GM23338 (cell line): ENCODE measurements at regions not wholly inside any gene's neighbourhood (a gene's known extent, or its start where the extent isn't known, plus 50 kb on each side); places are given as distances from the start of the nearest gene placed in this dataset.

ENCODE experiments used
- ATAC-seq: fragments of 200-7000 bp; cut with Tn5 transposase; 3 replicates; pipeline ENCODE4 v1.9.1; 2020
- DNase-seq: peaks from one replicate; pipeline ENCODE4 v3.0.0-alpha.2; 2015; ENCODE audit warnings: low spot score
- H2AFZ ChIP-seq: fragments of 200-600 bp; sonication (generic); 2 replicates; pipeline ENCODE4 v1.8.0; 2016; ENCODE audit warnings: antibody characterized with exemption, mild to moderate bottlenecking, moderate library complexity
- H3F3A ChIP-seq: fragments of 200-600 bp; sonication (generic); replicated peaks from 2 replicates; pipeline ENCODE4 v1.8.0; 2017; ENCODE audit warnings: antibody characterized with exemption, mixed run types, low read depth
- H3K27ac ChIP-seq: fragments of 200-600 bp; sonication (generic); 2 replicates; pipeline ENCODE4 v1.6.1; 2016; ENCODE audit warnings: low read depth
- H3K27me3 ChIP-seq: fragments of 200-600 bp; sonication (generic); 2 replicates; pipeline ENCODE4 v1.8.0; 2016; ENCODE audit warnings: mild to moderate bottlenecking, mixed run types, moderate library complexity; ENCODE audit not compliant: insufficient read depth
- H3K36me3 ChIP-seq: fragments of 200-600 bp; sonication (generic); 2 replicates; pipeline ENCODE4 v1.8.0; 2016; ENCODE audit warnings: mild to moderate bottlenecking; ENCODE audit not compliant: insufficient read depth
- H3K4me1 ChIP-seq: fragments of 200-600 bp; sonication (generic); 2 replicates; pipeline ENCODE4 v1.8.0; 2016; ENCODE audit warnings: mild to moderate bottlenecking, moderate library complexity; ENCODE audit not compliant: insufficient read depth
- H3K4me2 ChIP-seq: fragments of 200-600 bp; sonication (generic); 2 replicates; pipeline ENCODE4 v1.7.1; 2017; ENCODE audit warnings: mixed run types
- H3K4me3 ChIP-seq: fragments of 200-600 bp; sonication (generic); 2 replicates; pipeline ENCODE4 v1.6.1; 2016; ENCODE audit warnings: mixed run types
- H3K79me2 ChIP-seq: fragments of 200-600 bp; sonication (generic); replicated peaks from 2 replicates; pipeline ENCODE4 v1.8.0; 2017; ENCODE audit warnings: mild to moderate bottlenecking; ENCODE audit not compliant: insufficient read depth
- H3K9me2 ChIP-seq: fragments of 200-600 bp; sonication (generic); 2 replicates; pipeline ENCODE4 v1.8.0; 2017; ENCODE audit not compliant: insufficient read depth
- H4K20me1 ChIP-seq: fragments of 200-600 bp; sonication (generic); replicated peaks from 2 replicates; pipeline ENCODE4 v1.8.0; 2017; ENCODE audit warnings: mild to moderate bottlenecking; ENCODE audit not compliant: insufficient read depth
- H3K27ac Mint-ChIP-seq: 2 replicates; pipeline ENCODE4 v1.8.0; 2020; ENCODE audit warnings: inconsistent platforms, mild to moderate bottlenecking, moderate library complexity, mixed read lengths
- H3K27me3 Mint-ChIP-seq: 3 replicates; pipeline ENCODE4 v1.8.0; 2022; ENCODE audit warnings: low read depth, mild to moderate bottlenecking, moderate library complexity, mixed read lengths, inconsistent platforms; ENCODE audit not compliant: insufficient read depth, poor library complexity
- H3K36me3 Mint-ChIP-seq: 3 replicates; pipeline ENCODE4 v1.8.0; 2021; ENCODE audit warnings: low read depth, mild to moderate bottlenecking, inconsistent platforms, moderate library complexity, mixed read lengths
- H3K4me1 Mint-ChIP-seq: 3 replicates; pipeline ENCODE4 v1.8.0; 2020; ENCODE audit warnings: mild to moderate bottlenecking, inconsistent platforms, mixed read lengths
- H3K4me3 Mint-ChIP-seq: 3 replicates; pipeline ENCODE4 v1.8.0; 2021; ENCODE audit warnings: moderate library complexity, mild to moderate bottlenecking, inconsistent platforms, mixed read lengths
- H3K9me3 Mint-ChIP-seq: 3 replicates; pipeline ENCODE4 v1.8.0; 2020; ENCODE audit warnings: moderate library complexity, mild to moderate bottlenecking, inconsistent platforms, mixed read lengths
- CREB1 ChIP-seq: fragments of 250-450 bp; sonication (Bioruptor Pico); IDR thresholded peaks from 2 replicates; pipeline ENCODE4 v1.5.0; 2020; ENCODE audit warnings: low read depth, mild to moderate bottlenecking, moderate library complexity
- EZH2 ChIP-seq: fragments of 200-600 bp; sonication (generic); IDR thresholded peaks from one replicate; pipeline ENCODE4 v1.8.0; 2017; ENCODE audit warnings: antibody characterized with exemption, mild to moderate bottlenecking, low read depth; ENCODE audit not compliant: unreplicated experiment
- JUNB ChIP-seq: IDR thresholded peaks from one replicate; pipeline ENCODE4 v1.6.1; 2016; ENCODE audit warnings: antibody characterized with exemption; ENCODE audit not compliant: unreplicated experiment
- NANOG ChIP-seq: IDR thresholded peaks from 2 replicates; pipeline ENCODE4 v1.6.1; 2016; ENCODE audit warnings: antibody characterized with exemption, borderline replicate concordance
- POLR2AphosphoS5 ChIP-seq: IDR thresholded peaks from 2 replicates; pipeline ENCODE4 v1.6.1; 2016; ENCODE audit warnings: antibody characterized with exemption, low read depth
- REST ChIP-seq: IDR thresholded peaks from one replicate; pipeline ENCODE4 v1.6.1; 2018; ENCODE audit warnings: antibody characterized with exemption; ENCODE audit not compliant: unreplicated experiment
- STAT1 ChIP-seq: IDR thresholded peaks from one replicate; pipeline ENCODE4 v1.6.1; 2016; ENCODE audit warnings: antibody characterized with exemption; ENCODE audit not compliant: unreplicated experiment
- ZNF114 ChIP-seq: fragments of 250-450 bp; sonication (Bioruptor Pico); IDR thresholded peaks from 2 replicates; pipeline ENCODE4 v1.5.0; 2020; ENCODE audit warnings: mild to moderate bottlenecking, moderate library complexity
- ZNF331 ChIP-seq: fragments of 250-450 bp; sonication (Bioruptor Pico); IDR thresholded peaks from 2 replicates; pipeline ENCODE4 v1.5.0; 2020; ENCODE audit warnings: low read depth, mild to moderate bottlenecking, moderate library complexity
- TF ChIP-seq, protein P1 (sequence below), 2 experiments: fragments of 200-600 bp in 1 of 2; sonication (generic) in 1 of 2; conservative IDR thresholded peaks; 2 replicates each; pipeline versions ENCODE4 v1.5.1 to v1.6.1; 2016 to 2017; ENCODE audit warnings: antibody characterized with exemption in 2 of 2, low read depth in 2 of 2, mild to moderate bottlenecking in 2 of 2, moderate library complexity in 1 of 2

- peak; percentile 15 for DNase-seq
- Histone ChIP-seq H3K36me3 (peaks cover 25% of the 10 kb centered on the region; the same call in 1 of the 2 replicates), H3K4me2 (peak overlapping the region; percentile 37), H3F3A (no peaks in the 10 kb centered on the region), H3K4me3 (no peak overlapping the region), H3K4me1 (peaks cover 12% of the 10 kb centered on the region), H3K79me2 (no peaks in the 10 kb centered on the region), H3K27ac (peak overlapping the region; percentile 35; the same call in 1 of the 2 replicates), H2AFZ (no peak overlapping the region), H3K27me3 (no peaks in the 10 kb centered on the region), H4K20me1 (no peaks in the 10 kb centered on the region), H3K9me2 (no peaks in the 10 kb centered on the region; the same call in 1 of the 2 replicates)
- Mint-ChIP-seq H3K36me3 (peaks cover 61% of the 10 kb centered on the region), H3K27ac (peak overlapping the region; percentile 31), H3K4me1 (peaks cover 12% of the 10 kb centered on the region; the same call in 2 of the 3 replicates), H3K27me3 (peaks cover 3% of the 10 kb centered on the region), H3K4me3 (no peak overlapping the region), H3K9me3 (peaks cover 68% of the 10 kb centered on the region)
- no peak for TF ChIP-seq CREB1
- TF ChIP-seq NANOG: peak; percentile 37; the same call in 1 of the 2 replicates
- peak; percentile 50 for ATAC-seq
Measured at GRCh38 chr3:135728007-135728721, 237.4 kb upstream of the PPP2R3A start.

DNA sequence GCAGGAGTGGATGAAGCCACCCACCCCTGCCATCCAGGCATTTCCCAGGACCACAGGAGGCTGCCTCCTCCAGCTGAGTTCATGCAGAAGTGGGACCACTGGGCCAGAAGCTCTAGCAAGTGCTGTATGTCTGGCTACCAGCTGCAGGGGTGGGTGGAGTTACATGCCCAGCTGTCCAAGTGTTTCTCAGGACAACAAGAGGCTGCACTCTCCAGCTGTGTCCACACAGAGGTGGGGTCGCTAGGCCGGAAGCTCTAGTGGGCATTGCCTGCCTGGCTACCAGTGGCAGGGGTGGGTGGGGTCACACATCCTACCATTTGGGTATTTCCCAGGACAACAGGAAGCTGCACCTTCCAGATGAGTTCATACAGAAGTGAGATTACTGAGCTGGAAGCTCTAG is 234.0 kb upstream of the PPP2R3A start:
- Histone ChIP-seq H2AFZ (no peak overlapping the region), H3K4me3 (no peak overlapping the region), H3K36me3 (peaks cover 15% of the 10 kb centered on the region; the same call in 1 of the 2 replicates), H3K79me2 (no peaks in the 10 kb centered on the region), H3K4me2 (no peak overlapping the region), H4K20me1 (no peaks in the 10 kb centered on the region), H3K27ac (no peak overlapping the region), H3F3A (no peaks in the 10 kb centered on the region), H3K4me1 (peaks cover 22% of the 10 kb centered on the region), H3K9me2 (no peaks in the 10 kb centered on the region; the same call in 1 of the 2 replicates), H3K27me3 (no peaks in the 10 kb centered on the region)
- peaks cover 3% of the 10 kb centered on the region for H3K27me3 Mint-ChIP-seq
- peaks cover 12% of the 10 kb centered on the region; the same call in 2 of the 3 replicates for H3K4me1 Mint-ChIP-seq
- TF ChIP-seq, protein P1, sequence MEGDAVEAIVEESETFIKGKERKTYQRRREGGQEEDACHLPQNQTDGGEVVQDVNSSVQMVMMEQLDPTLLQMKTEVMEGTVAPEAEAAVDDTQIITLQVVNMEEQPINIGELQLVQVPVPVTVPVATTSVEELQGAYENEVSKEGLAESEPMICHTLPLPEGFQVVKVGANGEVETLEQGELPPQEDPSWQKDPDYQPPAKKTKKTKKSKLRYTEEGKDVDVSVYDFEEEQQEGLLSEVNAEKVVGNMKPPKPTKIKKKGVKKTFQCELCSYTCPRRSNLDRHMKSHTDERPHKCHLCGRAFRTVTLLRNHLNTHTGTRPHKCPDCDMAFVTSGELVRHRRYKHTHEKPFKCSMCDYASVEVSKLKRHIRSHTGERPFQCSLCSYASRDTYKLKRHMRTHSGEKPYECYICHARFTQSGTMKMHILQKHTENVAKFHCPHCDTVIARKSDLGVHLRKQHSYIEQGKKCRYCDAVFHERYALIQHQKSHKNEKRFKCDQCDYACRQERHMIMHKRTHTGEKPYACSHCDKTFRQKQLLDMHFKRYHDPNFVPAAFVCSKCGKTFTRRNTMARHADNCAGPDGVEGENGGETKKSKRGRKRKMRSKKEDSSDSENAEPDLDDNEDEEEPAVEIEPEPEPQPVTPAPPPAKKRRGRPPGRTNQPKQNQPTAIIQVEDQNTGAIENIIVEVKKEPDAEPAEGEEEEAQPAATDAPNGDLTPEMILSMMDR (conservative IDR thresholded peaks at IDR 0.05; ENCODE audit: low read depth in 2 of 2): no peak
- TF ChIP-seq CREB1 (no peak), ZNF114 (CRISPR knock-in tag) (no peak), EZH2 (no peak), STAT1 (no peak), POLR2AphosphoS5 (no peak), ZNF331 (CRISPR knock-in tag) (no peak), JUNB (no peak), NANOG (no peak), REST (no peak)
- peaks cover 35% of the 10 kb centered on the region for H3K36me3 Mint-ChIP-seq
- H3K27ac Mint-ChIP-seq: no peak overlapping the region
- ATAC-seq (no peak), DNase-seq (no peak)
- H3K4me3 Mint-ChIP-seq: no peak overlapping the region
- H3K9me3 Mint-ChIP-seq: peaks cover 45% of the 10 kb centered on the region
